ENCODE measurements at regions not wholly inside any gene's neighbourhood (a gene's known extent, or its start where the extent isn't known, plus 50 kb on each side); places are given as distances from the start of the nearest gene placed in this dataset.

GRCh38 chr7:116310141-116310540 is 99.8 kb downstream of the TES start:
- H3K4me3 ChIP-seq (ENCODE audit: low read depth, low read length): no peak overlapping the region
- TF ChIP-seq CTCF (IDR thresholded peaks at IDR 0.05; ENCODE audit: low read depth, low read length, missing control alignments): no peak
- no peak for DNase-seq (ENCODE audit: low read depth)

GRCh38 chr7:116311259-116311658 is 100.9 kb downstream of the TES start:
- no peak for TF ChIP-seq CTCF (IDR thresholded peaks at IDR 0.05; ENCODE audit: low read depth, low read length, missing control alignments)
- no peak for DNase-seq (ENCODE audit: low read depth)
- no peak overlapping the region for H3K4me3 ChIP-seq (ENCODE audit: low read depth, low read length)

GRCh38 chr7:116311816-116312471 is 101.6 kb downstream of the TES start:
- no peak for DNase-seq (ENCODE audit: low read depth)
- TF ChIP-seq CTCF (IDR thresholded peaks at IDR 0.05; ENCODE audit: low read depth, low read length, missing control alignments): no peak
- no peak overlapping the region for H3K4me3 ChIP-seq (ENCODE audit: low read depth, low read length)

GRCh38 chr7:116315293-116315692 is 105.0 kb downstream of the TES start:
- H3K4me3 ChIP-seq (ENCODE audit: low read depth, low read length): no peak overlapping the region
- no peak for TF ChIP-seq CTCF (IDR thresholded peaks at IDR 0.05; ENCODE audit: low read depth, low read length, missing control alignments)
- no peak for DNase-seq (ENCODE audit: low read depth)

GRCh38 chr7:116315803-116316202 is 105.5 kb downstream of the TES start:
- peak; percentile 7 for DNase-seq (ENCODE audit: low read depth)
- TF ChIP-seq CTCF (IDR thresholded peaks at IDR 0.05; ENCODE audit: low read depth, low read length, missing control alignments): no peak
- no peak overlapping the region for H3K4me3 ChIP-seq (ENCODE audit: low read depth, low read length)

- DNase-seq (ENCODE audit: low read depth): peak; percentile 57
- H3K4me3 ChIP-seq (ENCODE audit: low read depth, low read length): no peak overlapping the region
- no peak for TF ChIP-seq CTCF (IDR thresholded peaks at IDR 0.05; ENCODE audit: low read depth, low read length, missing control alignments)
These were observed 106.7 kb downstream of the TES start for GRCh38 chr7:116316838-116317628.
